ENCODE measurements at regions not wholly inside any gene's neighbourhood (a gene's known extent, or its start where the extent isn't known, plus 50 kb on each side); places are given as distances from the start of the nearest gene placed in this dataset.
"Not testable (repeated sequence)": the region's sequence is repeated elsewhere in the genome, so short reads cannot be mapped to it uniquely, and the experiment has no call there.

- DNase-seq, result no peak
- in situ Hi-C loops (cut with HindIII; ENCODE audit: low pct_ligation_motif_present, low pct_unique_long_range_greater_than_20kb, low sequenced_read_pairs), result no loop called here
Measured at GRCh38 chr2:53610260-53610659, 157.3 kb upstream of the CHAC2 start.

- no peak for DNase-seq
- in situ Hi-C loops (cut with HindIII; ENCODE audit: low pct_ligation_motif_present, low pct_unique_long_range_greater_than_20kb, low sequenced_read_pairs), result no loop called here
Measured at GRCh38 chr2:53609551-53609950, 158.1 kb upstream of the CHAC2 start.

DNA sequence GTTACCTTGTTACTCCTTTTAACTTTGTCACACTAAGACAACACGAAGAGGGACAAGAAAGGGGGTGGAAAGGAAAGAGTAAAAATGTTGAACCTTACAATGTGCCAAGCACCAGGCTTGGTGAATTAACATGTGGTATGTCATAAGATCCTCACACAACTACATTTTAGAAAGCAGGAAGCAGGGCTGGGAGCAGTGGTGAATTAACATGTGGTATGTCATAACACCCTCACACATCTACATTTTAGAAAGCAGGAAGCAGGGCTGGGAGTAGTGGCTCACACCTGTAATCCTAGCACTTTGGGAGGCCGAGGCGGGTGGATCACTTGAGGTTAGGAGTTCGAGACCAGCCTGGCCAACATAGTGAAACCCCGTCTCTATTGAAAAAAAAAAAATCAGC is 159.3 kb upstream of the CHAC2 start:
- no peak for DNase-seq
- in situ Hi-C loops (cut with HindIII; ENCODE audit: low pct_ligation_motif_present, low pct_unique_long_range_greater_than_20kb, low sequenced_read_pairs), result no loop called here

DNA sequence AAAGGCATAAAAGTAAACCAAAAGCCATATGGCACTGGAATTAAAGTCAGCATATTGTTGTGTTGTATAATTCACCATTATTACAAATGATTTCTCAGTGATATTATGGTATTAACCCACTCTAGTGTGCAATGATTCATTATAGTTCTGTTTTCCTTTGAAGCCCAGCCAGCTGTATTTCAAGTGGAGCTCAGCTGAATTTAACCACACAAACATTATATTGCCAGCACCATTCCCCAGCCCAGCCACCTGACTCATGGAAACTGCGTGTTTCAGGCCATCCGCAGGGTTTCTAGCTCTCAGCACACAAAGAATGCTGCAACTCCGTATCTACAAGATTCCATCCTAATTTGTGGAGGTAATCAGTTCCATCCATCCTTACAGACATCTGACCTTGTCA is 166.8 kb upstream of the CHAC2 start:
- DNase-seq, result no peak
- in situ Hi-C loops (cut with HindIII; ENCODE audit: low pct_ligation_motif_present, low pct_unique_long_range_greater_than_20kb, low sequenced_read_pairs), result no loop called here

- in situ Hi-C loops (cut with HindIII; ENCODE audit: low pct_ligation_motif_present, low pct_unique_long_range_greater_than_20kb, low sequenced_read_pairs); DNase-seq: not testable (repeated sequence)
Measured at GRCh38 chr2:53586733-53587612, 180.6 kb upstream of the CHAC2 start.

GRCh38 chr2:53584986-53585385 is 182.6 kb upstream of the CHAC2 start:
- in situ Hi-C loops (cut with HindIII; ENCODE audit: low pct_ligation_motif_present, low pct_unique_long_range_greater_than_20kb, low sequenced_read_pairs), result no loop called here
- no peak for DNase-seq

DNA sequence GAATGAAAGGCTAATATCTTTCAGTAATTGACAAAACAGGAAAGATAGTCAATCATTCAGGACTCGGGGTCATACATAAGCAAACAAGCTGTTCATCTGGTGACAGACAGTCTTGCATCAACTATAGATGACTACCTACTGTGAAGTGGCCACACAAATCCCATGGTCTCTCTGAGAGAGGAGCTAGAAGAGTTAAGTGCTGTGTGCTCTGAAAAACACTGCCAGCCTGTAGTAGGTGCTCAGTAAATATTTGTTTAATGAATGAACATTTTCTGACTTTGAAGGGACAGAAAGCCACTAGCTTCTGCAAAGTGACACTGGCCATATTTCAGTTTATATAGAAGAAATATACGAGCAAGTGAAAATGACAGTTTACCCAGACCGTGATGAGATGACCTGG is 184.0 kb upstream of the CHAC2 start:
- in situ Hi-C loops (cut with HindIII; ENCODE audit: low pct_ligation_motif_present, low pct_unique_long_range_greater_than_20kb, low sequenced_read_pairs), result no loop called here
- no peak for DNase-seq

DNA sequence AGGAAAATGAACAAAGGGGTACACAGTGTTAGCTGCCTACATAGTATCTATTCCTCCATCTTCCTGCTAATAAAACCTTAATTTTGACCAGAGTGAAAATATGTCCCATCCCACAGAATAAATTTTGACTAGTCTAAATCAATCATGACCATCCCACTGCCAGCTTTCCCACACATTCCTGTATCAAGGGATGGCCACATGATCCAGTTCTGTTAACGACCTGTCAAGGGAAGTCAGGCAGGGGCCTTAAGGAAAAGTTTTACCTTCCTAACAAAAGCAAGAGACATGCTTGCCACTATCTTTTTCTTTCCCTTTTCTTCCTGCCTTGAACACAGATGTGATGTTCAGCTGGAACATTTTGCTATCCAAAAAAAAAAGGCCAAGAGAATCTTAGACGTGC is 185.0 kb upstream of the CHAC2 start:
- DNase-seq, result no peak
- in situ Hi-C loops (cut with HindIII; ENCODE audit: low pct_ligation_motif_present, low pct_unique_long_range_greater_than_20kb, low sequenced_read_pairs), result no loop called here

DNA sequence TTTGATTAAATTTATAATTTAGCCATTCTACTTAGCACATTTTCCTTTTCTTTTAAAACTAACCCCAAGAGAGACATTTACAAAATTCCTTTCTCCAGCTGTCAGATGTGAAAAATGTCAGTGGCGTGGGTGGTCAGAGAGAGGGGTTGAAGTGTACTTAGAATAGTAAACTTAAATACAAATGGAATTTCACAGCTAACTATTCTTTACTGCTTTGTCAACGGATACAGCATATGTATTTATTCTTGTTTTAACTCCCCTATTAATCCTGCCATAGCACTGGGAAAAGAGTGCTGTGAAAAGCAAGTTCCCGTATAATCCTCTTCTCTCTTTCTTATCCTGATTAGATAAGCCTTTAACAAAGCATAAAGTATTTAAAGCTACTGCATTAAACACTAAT is 191.4 kb upstream of the CHAC2 start:
- DNase-seq, result no peak
- in situ Hi-C loops (cut with HindIII; ENCODE audit: low pct_ligation_motif_present, low pct_unique_long_range_greater_than_20kb, low sequenced_read_pairs), result no loop called here

DNA sequence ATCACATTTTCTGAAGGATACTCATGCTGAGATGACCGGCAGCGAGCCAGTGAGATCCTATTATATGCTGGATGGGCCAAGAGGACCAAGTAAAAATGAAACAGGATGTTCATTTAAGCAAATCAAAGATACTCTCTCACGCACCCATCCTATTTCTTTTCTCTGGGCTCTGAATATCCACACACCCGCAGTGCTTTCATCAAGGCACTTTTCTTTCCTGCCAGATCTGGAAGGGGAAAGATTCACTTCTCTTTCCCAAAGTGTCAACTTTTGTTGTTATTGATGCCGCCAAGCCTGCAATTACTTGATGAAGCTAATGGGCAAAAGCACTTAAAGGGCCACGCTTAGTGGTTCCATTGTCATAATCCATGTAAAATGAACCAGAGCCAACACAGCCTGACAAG is 191.9 kb upstream of the CHAC2 start:
- in situ Hi-C loops (cut with HindIII; ENCODE audit: low pct_ligation_motif_present, low pct_unique_long_range_greater_than_20kb, low sequenced_read_pairs), result no loop called here
- no peak for DNase-seq

- DNase-seq, result no peak
- in situ Hi-C loops (cut with HindIII; ENCODE audit: low pct_ligation_motif_present, low pct_unique_long_range_greater_than_20kb, low sequenced_read_pairs), result no loop called here
Measured at GRCh38 chr2:53572696-53573095, 194.9 kb upstream of the CHAC2 start.

DNA sequence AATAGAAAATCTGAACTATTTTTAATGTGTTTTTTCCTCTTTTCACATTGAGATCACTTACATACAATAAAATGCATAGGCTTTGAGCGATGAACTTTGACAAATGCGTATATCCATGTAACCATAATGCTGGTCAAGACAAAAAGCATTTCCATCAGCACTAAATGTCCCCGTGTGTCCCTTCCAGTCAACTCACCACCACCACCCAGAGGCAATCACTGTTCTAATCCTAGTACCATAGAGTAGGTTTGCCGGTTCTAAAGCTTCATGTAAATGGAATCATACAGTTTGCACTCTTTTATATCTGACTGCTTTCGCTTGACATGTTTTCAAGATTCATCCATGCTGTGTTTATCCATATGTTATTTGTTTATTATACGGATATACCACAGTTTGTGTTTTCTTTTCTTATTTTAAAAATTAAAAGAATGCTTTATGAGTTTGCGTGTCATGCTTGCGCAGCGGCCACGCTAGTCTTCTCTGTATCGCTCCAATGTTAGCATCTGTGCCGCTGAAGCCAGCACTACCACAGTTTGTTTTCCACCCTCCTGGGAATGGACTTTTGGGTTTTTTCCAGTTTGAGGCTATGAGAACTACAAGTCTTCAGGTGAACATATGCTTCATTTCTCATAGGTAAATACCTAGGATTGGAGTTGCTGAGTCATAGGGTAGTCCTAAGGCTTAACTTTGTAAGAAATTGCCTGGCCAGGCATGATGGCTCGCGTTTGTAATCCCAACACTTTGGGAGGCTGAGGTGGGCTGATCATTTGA is 197.5 kb upstream of the CHAC2 start:
- in situ Hi-C loops (cut with HindIII; ENCODE audit: low pct_ligation_motif_present, low pct_unique_long_range_greater_than_20kb, low sequenced_read_pairs), result no loop called here
- no peak for DNase-seq

- no peak for DNase-seq
- in situ Hi-C loops (cut with HindIII; ENCODE audit: low pct_ligation_motif_present, low pct_unique_long_range_greater_than_20kb, low sequenced_read_pairs), result no loop called here
Measured at GRCh38 chr2:53568469-53568868, 199.1 kb upstream of the CHAC2 start.

GRCh38 chr2:53567073-53567472 is 200.5 kb upstream of the CHAC2 start:
- in situ Hi-C loops (cut with HindIII; ENCODE audit: low pct_ligation_motif_present, low pct_unique_long_range_greater_than_20kb, low sequenced_read_pairs), result no loop called here
- no peak for DNase-seq

- in situ Hi-C loops (cut with HindIII; ENCODE audit: low pct_ligation_motif_present, low pct_unique_long_range_greater_than_20kb, low sequenced_read_pairs), result no loop called here
- DNase-seq, result no peak
Measured at GRCh38 chr2:53562407-53562806, 205.2 kb upstream of the CHAC2 start.

- in situ Hi-C loops (cut with HindIII; ENCODE audit: low pct_ligation_motif_present, low pct_unique_long_range_greater_than_20kb, low sequenced_read_pairs), result no loop called here
- no peak for DNase-seq
Measured at GRCh38 chr2:53561155-53561554, 206.4 kb upstream of the CHAC2 start.

DNA sequence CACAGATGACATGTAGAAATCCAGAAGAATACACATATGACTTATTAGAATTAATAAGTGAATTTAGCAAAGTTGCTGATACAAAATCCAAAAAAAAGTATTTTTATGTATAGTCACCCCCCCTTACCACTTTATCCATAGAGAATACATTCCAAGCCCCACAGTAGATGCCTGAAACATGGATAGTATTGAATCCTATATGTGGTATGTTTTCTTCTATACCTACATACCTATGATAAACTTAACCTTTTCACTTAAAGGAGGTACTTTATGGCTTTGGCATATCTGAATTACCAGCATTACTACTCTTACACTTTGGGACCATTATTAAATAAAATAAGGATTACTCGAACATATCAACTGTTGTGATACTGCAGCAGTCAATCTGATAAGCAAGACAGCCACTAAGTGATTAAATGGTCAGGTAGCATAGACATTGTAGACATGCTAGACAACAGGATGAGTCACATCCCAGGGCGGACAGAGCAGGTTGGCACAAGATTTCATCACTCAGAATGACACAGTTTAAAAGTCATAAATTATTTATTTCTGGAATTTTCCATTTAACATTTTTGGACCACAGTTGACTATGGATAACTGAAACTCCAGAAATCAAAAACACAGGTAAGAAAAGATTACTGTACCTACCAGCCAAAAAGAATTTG is 208.2 kb upstream of the CHAC2 start:
- in situ Hi-C loops (cut with HindIII; ENCODE audit: low pct_ligation_motif_present, low pct_unique_long_range_greater_than_20kb, low sequenced_read_pairs), result no loop called here
- peak; percentile 7 for DNase-seq

- in situ Hi-C loops (cut with HindIII; ENCODE audit: low pct_ligation_motif_present, low pct_unique_long_range_greater_than_20kb, low sequenced_read_pairs), result no loop called here
- DNase-seq, result no peak
Measured at GRCh38 chr2:53558867-53559266, 208.7 kb upstream of the CHAC2 start.

DNA sequence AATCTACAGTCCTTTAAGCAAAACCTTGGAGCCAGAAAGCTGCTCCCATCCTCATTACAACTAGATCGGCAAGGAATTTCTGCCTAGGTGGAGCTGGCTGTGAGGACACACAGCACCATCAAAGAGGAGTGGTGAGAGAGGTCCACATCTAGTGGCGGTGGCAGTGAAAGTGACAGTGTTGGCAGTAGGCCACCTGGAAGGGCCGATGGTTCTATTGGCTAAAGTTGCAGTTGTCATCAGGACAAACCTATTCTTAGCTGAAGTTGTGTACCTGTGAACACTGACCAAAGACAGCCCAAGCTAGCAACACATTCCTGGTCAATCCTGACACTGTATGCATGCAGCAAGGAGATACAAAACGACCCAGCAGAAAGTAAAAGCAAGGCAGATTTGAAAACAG is 218.1 kb upstream of the CHAC2 start:
- in situ Hi-C loops (cut with HindIII; ENCODE audit: low pct_ligation_motif_present, low pct_unique_long_range_greater_than_20kb, low sequenced_read_pairs), result no loop called here
- DNase-seq, result no peak
